ENCODE measurements at regions not wholly inside any gene's neighbourhood (a gene's known extent, or its start where the extent isn't known, plus 50 kb on each side); places are given as distances from the start of the nearest gene placed in this dataset.
"Not testable (repeated sequence)": the region's sequence is repeated elsewhere in the genome, so short reads cannot be mapped to it uniquely, and the experiment has no call there.

- H3K27ac ChIP-seq (ENCODE audit: low read depth, low read length) = no peak overlapping the region
- no peak overlapping the region for H3K4me3 ChIP-seq (ENCODE audit: insufficient read depth, low read depth, low read length)
- H2AFZ ChIP-seq (ENCODE audit: low read depth, low read length) = no peak overlapping the region
- Mint-ChIP-seq H3K4me3 (ENCODE audit: unreplicated experiment) (no peak overlapping the region), H3K4me1 (ENCODE audit: low read depth, unreplicated experiment) (no peaks in the 10 kb centered on the region), H3K36me3 (ENCODE audit: low read depth, unreplicated experiment) (no peaks in the 10 kb centered on the region), H3K9me3 (ENCODE audit: unreplicated experiment) (peaks cover 4% of the 10 kb centered on the region), H3K27ac (ENCODE audit: unreplicated experiment) (no peak overlapping the region), H3K27me3 (ENCODE audit: low read depth, unreplicated experiment) (no peaks in the 10 kb centered on the region)
- H4K20me1 ChIP-seq (ENCODE audit: insufficient read depth, low read length) = no peaks in the 10 kb centered on the region
- H3K9ac ChIP-seq (ENCODE audit: low read length) = no peak overlapping the region
- no peaks in the 10 kb centered on the region for H3K27me3 ChIP-seq (ENCODE audit: insufficient read depth, low read length)
- TF ChIP-seq CTCF (IDR thresholded peaks at IDR 0.05; ENCODE audit: insufficient read depth, low read depth, low read length) (no peak), EZH2 (IDR thresholded peaks at IDR 0.05; ENCODE audit: insufficient read depth, low read length) (no peak)
- FAIRE-seq (no peak), DNase-seq (ENCODE audit: low read depth) (no peak)
- H3K79me2 ChIP-seq (ENCODE audit: insufficient read depth, low read length) = no peaks in the 10 kb centered on the region
- H3K4me1 ChIP-seq (ENCODE audit: insufficient read depth, low read length) = no peaks in the 10 kb centered on the region
- no peaks in the 10 kb centered on the region for H3K36me3 ChIP-seq (ENCODE audit: insufficient read depth, low read length)
- no peaks in the 10 kb centered on the region for H3K9me3 ChIP-seq (ENCODE audit: insufficient read depth, low read depth, low read length)
- no peak overlapping the region for H3K4me2 ChIP-seq (ENCODE audit: low read length)
Observed at GRCh38 chr11:37142591-37142990, 544.6 kb upstream of the RAG2 start.

- no peak overlapping the region for H3K27ac Mint-ChIP-seq (ENCODE audit: unreplicated experiment)
- Histone ChIP-seq H3K36me3 (ENCODE audit: insufficient read depth, low read length) (no peaks in the 10 kb centered on the region), H3K27me3 (ENCODE audit: insufficient read depth, low read length) (no peaks in the 10 kb centered on the region), H2AFZ (ENCODE audit: low read depth, low read length) (no peak overlapping the region), H3K4me1 (ENCODE audit: insufficient read depth, low read length) (no peaks in the 10 kb centered on the region), H3K4me3 (ENCODE audit: insufficient read depth, low read depth, low read length) (no peak overlapping the region), H3K9me3 (ENCODE audit: insufficient read depth, low read depth, low read length) (no peaks in the 10 kb centered on the region), H3K4me2 (ENCODE audit: low read length) (no peak overlapping the region), H3K27ac (ENCODE audit: low read depth, low read length) (no peak overlapping the region), H4K20me1 (ENCODE audit: insufficient read depth, low read length) (no peaks in the 10 kb centered on the region), H3K9ac (ENCODE audit: low read length) (no peak overlapping the region), H3K79me2 (ENCODE audit: insufficient read depth, low read length) (no peaks in the 10 kb centered on the region)
- H3K4me3 Mint-ChIP-seq (ENCODE audit: unreplicated experiment) = no peak overlapping the region
- TF ChIP-seq EZH2 (IDR thresholded peaks at IDR 0.05; ENCODE audit: insufficient read depth, low read length) (no peak), CTCF (IDR thresholded peaks at IDR 0.05; ENCODE audit: insufficient read depth, low read depth, low read length) (no peak)
- FAIRE-seq = no peak
- DNase-seq (ENCODE audit: low read depth) = no peak
- no peaks in the 10 kb centered on the region for H3K27me3 Mint-ChIP-seq (ENCODE audit: low read depth, unreplicated experiment)
- no peaks in the 10 kb centered on the region for H3K4me1 Mint-ChIP-seq (ENCODE audit: low read depth, unreplicated experiment)
- no peaks in the 10 kb centered on the region for H3K36me3 Mint-ChIP-seq (ENCODE audit: low read depth, unreplicated experiment)
- peaks cover 4% of the 10 kb centered on the region for H3K9me3 Mint-ChIP-seq (ENCODE audit: unreplicated experiment)
Observed at GRCh38 chr11:37141707-37142106, 543.7 kb upstream of the RAG2 start.

GRCh38 chr11:37135606-37136005 lies 537.6 kb upstream of the RAG2 start:
- H4K20me1 ChIP-seq (ENCODE audit: insufficient read depth, low read length); H3K4me3 ChIP-seq (ENCODE audit: insufficient read depth, low read depth, low read length); FAIRE-seq; H3K36me3 ChIP-seq (ENCODE audit: insufficient read depth, low read length); H2AFZ ChIP-seq (ENCODE audit: low read depth, low read length); H3K27ac Mint-ChIP-seq (ENCODE audit: unreplicated experiment); H3K4me1 Mint-ChIP-seq (ENCODE audit: low read depth, unreplicated experiment); H3K27me3 ChIP-seq (ENCODE audit: insufficient read depth, low read length); DNase-seq (ENCODE audit: low read depth); H3K79me2 ChIP-seq (ENCODE audit: insufficient read depth, low read length); H3K4me1 ChIP-seq (ENCODE audit: insufficient read depth, low read length); H3K9me3 ChIP-seq (ENCODE audit: insufficient read depth, low read depth, low read length); H3K4me3 Mint-ChIP-seq (ENCODE audit: unreplicated experiment); H3K9ac ChIP-seq (ENCODE audit: low read length); H3K27ac ChIP-seq (ENCODE audit: low read depth, low read length); H3K27me3 Mint-ChIP-seq (ENCODE audit: low read depth, unreplicated experiment); H3K36me3 Mint-ChIP-seq (ENCODE audit: low read depth, unreplicated experiment); H3K4me2 ChIP-seq (ENCODE audit: low read length): not testable (repeated sequence)
- H3K9me3 Mint-ChIP-seq (ENCODE audit: unreplicated experiment) = peaks cover 10% of the 10 kb centered on the region
